D341Med (cell line): ENCODE measurements at regions not wholly inside any gene's neighbourhood (a gene's known extent, or its start where the extent isn't known, plus 50 kb on each side); places are given as distances from the start of the nearest gene placed in this dataset.
A peak's percentile ranks its signal among the peaks of the same experiment; 100 is the strongest.
"Not testable (repeated sequence)": the region's sequence is repeated elsewhere in the genome, so short reads cannot be mapped to it uniquely, and the experiment has no call there.

Experiments used
- DNase-seq: peaks from one replicate; pipeline ENCODE4 v3.0.0; 2012; ENCODE audit warnings: low spot score

DNA sequence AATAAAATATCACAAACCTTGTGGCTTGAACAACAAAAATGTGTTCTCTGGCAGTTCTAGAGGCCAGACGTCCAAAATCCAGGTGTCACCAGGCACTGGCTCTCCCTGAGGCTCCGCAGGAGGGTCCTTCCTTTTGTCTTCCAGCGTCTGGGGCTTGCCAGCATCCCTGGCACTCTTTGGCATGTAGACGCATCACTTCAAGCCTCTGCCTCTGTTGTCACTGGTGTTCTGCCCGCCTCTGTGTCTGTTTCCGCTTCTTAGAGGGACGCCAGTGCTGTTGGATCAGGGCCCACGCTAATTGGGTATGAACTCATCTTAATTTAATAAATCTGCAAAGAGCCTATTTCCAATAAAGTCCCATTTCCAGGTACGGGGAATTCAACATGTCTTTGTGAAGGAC, 273.7 kb upstream of the C1orf174 start:
- peak; percentile 4 for DNase-seq

DNA sequence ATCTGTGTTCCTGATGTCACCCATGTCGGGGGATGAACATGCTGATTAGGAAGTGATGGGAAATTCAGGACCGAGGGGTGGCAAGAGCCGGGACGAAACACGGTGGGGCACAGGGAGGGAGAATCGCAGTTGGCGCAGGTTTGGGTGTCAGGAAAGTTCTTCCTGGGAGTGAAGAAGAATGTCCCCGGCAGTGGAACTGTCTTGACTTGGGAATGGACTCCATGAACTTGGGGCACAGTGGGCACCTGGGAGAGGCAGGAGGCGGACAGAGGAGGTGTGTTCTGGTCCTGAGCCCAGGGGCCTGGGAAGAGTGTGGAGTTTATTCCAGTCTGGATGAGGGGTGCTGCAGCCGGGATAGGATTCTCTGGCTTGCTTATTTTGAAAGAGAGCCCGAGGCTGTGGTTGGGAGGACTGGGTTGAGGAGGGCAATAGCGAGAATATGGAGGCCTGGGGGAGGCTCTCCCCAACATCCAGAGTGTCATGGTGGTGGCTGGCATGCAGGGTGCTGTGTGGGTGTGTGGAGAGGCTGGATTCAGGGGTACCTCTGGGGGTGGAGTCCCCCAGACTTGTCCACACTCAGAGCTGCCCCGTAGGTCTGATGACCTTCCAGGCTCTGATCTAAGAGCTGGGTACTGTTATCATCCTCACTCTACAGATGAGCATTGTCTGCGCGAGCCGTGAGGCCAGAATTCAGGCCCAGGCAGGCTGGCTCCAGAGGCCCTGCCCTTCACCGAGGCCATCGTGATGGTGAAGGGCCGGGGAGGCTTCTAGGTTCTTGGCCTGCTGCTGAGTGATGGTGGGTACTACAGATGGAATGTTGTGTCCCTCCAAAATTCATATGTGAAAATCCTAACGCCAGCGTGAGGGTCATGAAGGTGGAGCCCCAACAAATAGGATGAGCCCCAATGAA, 274.5 kb upstream of the C1orf174 start:
- DNase-seq: peak; percentile 8

DNA sequence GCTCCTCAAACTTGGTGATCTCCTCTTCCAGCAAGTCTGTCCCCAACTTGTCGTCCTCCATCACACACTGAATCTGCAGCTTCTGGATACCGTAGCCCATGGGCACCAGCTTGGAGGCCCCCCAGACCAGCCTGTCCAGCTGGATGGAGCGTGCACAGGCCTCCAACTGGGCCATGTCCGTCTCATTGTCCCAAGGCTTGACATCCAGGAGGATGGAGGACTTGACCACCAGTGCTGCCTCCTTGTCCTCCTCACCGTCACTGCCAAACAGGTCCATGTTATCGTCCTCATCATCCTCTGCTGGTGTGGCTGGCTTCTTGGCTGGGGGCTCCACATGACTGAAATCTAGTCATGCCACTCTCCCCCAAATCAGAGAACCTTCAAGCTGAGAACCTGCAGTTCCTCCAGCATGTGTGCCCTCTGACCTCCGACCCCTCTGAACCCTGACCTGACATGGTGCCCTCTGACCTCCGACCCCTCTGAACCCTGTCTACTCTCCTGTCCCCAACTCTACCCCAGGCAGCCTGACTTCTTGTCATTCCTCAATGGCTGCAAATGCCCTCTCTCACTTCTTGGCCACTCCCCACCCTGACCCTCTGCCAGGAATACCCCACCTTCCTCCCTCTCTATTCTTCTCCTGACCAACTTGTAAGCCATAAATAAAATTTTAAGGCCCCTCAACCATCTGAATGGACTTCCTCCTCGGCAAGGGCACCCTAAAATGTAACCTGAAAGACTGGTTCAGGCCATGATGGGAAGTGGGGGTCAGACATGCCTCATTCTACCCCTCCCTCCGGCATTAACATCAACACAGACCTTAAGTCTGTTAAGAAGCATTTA, 275.7 kb upstream of the C1orf174 start:
- no peak for DNase-seq

DNA sequence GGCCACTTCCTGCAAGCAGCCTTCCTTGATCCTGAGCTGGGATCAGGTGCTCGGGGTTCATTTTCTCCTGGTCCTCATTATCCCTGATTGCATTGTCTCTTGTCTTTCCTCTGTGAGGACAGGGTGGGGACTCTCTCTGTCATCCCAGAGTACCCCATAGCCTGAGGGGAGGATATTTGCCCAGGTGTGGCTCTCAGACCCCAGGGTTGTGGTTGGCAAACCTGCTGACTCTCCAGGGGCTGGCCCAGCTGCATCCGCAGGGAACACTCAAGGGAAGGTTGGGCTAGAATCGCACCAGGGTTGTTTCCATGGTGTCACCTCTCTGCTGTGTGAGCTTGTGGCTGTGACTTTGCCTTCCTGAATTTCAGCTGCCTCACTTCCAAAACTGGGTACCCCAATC, 276.8 kb upstream of the C1orf174 start:
- no peak for DNase-seq

DNA sequence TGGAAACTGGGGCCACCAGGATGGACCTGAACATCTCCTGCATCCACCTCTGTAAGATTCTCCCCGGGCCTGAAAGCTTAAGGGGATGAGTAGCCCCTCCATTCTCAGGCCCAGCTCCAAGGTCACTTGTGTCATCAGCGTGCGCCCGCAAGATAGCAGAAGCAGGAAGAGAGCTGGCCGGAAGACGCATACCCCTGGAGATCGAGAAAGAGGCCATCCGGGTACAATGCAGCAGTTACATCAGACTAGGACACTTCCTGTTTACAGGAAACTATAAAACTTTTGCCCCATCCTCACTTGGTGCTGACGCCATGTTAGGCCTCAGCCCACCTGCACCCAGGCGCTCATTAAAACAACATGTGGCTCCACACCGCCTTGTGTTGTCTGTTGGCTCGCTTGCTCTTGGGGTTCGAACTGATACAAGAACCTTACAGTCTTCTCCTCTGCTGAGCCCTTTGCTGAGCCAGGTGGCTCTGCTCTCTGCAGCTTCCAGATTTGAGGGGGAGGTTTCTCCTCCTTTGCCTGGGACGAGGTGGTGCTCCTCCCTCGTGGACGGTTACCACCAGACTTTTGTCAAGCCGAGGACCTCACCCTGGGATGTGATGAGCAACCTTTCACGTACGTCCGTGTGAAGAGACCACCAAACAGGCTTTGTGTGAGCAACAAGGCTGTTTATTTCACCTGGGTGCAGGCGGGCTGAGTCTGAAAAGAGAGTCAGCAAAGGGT, 277.5 kb upstream of the C1orf174 start:
- no peak for DNase-seq

DNA sequence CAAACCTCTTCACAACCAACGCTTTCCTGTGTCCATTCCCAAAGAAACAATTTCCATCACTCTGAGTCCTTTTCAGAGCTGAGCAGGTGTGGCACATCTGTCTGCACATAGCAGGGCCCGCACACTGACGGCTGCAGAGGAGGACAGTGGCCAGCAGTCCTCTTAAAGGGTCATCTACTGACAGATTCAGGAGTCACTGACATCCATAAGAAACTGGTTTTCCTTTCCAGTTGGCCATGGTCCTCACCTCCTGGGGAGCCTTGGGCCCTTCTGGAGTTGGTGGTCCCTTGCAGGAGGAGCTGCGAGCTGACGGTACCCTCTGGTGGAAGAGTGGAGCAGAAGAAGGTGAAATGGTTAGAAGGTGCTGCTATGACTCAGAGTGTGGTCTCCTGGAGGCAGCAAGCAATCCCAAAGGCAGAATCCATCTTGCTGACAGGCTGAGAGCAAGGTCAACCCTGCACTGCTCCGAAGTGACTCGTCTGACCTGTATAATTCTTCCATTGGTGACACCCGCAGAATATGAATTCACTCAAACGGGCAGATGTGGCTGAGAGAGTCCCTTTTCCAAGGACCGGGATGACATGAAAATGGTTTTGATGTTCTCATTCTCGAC, 278.5 kb upstream of the C1orf174 start:
- DNase-seq: no peak

DNA sequence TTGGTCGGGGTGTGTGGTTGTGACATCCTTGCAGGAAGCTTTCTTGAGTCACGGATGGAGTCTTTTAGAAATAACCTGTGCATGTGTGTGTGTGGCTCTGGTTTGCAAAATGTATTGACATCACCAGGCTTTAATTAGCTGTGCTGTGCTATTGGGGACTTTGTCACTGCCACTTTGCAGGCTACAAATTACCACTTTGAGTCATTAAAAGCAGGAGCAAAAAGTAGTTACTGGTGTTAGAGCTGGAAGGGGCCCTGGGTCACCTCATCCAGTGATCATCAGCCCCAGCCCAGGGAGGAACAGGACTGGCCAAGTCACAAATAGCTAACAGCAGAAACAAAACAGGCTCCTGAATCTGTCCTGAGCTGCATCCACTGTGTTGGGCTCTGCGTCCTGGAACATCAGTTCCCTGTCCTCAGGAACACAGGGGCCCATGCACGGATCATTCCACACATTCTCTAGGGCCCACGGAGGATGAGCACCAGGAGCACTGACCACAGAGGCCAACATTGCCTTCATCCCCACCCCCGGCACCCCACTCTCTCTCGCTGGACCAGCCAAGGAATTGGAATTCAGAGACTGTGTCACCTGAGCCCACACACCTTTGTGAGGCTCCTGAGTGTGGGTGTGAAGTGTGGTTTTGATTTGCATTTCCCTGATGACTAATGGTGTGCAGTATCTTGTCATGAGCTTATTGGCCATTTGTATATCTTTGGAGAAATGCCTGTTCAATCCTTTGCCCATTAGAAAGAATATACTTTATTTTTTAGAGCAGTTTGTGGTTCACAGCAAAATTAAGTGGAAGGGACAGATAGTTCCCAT, 280.1 kb upstream of the C1orf174 start:
- no peak for DNase-seq

DNA sequence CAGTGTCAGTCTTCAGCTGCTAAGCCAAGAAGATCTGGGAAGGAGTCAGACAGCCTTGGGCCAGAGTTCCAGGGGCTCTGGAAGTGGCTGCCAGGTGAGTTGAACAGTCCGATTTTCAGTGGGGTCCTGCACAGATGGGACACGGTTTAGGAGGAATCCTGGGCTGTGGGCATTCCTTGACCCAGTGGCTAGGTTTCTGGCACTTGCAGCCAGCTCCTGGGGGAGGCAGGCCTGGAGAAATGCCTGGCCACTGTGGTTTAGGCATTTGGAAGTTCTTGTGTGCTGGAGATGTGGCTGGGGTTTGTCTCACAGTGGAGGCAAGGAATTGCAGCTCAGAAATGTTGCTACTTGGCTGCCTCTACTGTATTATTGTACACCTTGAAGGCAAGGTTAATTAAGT, 286.4 kb upstream of the C1orf174 start:
- not testable (repeated sequence) for DNase-seq

DNA sequence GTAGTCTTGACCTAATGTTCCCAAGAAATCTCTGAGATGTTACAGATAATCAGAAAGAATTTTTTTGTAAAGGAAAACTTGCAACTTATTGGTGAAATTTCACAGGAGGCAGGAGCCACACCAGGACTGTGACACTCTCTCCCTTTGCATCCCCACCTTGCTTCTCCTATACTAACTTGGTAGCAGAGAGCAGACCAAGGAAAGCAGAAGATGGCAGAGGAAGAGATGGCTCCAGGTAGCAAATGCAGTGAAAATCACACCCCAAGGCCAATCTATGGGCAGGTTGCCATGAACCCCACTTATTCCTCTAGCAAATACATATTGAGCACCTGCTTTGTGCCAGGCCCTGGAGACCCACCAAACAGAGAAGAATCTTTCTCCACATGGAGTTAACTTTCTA, 303.4 kb upstream of the C1orf174 start:
- DNase-seq: no peak

DNA sequence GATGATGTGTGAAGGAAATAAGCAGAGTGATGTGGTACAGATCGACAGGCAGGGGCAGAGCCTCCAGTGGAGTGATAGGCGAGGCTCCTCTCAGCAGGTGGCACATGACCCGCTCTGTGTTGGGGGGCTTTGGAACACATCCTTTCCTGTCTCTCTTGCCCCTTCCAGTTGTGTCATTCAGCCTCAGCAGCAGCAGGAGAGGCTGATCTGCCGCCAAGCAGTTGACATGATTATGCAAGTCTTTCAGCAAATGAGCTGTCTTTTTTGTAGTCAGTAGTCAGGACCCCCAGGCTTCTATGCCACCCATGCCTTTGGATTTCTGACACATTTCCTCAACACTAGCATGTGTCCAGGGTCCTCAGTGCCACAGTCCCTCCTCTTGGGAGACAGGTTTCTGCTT, 307.1 kb upstream of the C1orf174 start:
- DNase-seq: no peak

DNA sequence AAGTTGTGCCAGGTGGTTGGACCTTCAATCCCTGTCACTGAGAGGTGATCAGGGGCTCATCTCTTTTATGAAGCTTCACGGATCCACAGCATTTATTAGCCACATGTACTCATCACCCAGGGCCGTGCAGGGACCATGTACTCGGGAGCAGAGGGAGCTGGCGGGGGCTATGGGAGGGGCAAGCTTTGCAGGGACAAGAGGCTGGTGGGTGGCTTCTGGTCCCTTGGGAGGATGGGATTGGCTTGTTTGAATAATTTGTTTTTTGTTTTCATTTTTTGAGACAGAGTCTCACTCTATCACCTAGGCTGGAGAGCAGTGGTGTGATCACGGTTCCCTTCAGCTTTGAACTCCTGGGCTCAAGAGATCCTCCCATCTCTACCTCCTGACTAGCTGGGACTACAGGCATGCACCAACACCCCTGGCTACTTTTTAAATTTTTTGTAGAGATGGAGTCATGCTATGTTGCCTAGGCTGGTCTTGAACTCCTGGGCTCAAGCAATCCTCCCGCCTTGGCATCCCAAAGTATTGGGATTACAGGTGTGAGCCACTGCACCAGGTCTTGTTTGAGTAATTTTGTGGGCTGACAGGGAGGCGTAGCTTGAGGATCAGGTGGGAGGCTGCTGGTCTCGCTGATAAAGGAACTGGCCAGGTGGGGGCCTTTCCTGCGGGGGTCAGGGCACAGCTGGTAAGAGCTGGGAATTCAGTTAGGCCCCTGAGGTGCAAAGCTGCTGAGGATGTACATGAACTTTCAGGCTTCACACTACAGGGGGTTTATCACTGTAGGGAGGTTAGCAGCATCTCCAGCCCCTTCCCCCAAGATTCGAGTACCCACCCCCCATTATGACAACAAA, 308.0 kb upstream of the C1orf174 start:
- no peak for DNase-seq

DNA sequence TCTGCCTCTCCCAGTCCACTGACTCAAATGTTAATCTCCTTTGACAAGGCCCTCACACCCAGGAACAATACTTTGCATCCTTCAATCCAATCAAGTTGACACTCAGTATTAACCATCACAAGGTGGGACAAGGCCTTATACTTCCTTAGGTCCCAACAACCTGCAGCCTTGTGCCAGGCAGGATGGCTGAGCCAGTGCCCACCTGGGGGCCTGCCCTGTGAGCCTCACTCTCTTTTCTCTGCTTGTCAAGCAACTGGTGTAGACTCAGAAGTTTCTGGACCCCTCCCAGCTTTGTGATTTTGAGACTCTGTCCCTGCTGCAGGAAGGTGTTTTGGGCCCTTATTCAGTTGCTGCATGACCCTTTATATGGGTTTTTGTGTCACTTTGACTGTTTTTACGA, 310.0 kb upstream of the C1orf174 start:
- DNase-seq: no peak

DNA sequence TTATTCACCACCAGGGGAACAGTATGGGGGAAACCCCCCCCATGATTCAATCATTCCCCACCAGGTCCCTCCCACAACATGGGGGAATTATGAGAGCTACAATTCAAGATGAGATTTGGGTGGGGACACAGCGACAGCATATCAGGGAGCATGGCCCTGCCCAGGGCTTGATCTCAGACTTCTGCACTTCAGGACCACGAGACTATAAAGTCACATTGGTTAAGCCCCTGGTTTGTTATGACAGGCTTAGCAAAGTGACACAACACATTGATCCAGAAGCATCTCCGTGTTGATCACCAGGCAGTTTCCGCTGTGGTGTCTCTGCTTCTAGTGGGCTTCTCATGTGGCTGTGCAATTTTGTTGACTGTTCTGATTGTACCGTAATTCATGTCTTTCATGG, 312.7 kb upstream of the C1orf174 start:
- no peak for DNase-seq

DNA sequence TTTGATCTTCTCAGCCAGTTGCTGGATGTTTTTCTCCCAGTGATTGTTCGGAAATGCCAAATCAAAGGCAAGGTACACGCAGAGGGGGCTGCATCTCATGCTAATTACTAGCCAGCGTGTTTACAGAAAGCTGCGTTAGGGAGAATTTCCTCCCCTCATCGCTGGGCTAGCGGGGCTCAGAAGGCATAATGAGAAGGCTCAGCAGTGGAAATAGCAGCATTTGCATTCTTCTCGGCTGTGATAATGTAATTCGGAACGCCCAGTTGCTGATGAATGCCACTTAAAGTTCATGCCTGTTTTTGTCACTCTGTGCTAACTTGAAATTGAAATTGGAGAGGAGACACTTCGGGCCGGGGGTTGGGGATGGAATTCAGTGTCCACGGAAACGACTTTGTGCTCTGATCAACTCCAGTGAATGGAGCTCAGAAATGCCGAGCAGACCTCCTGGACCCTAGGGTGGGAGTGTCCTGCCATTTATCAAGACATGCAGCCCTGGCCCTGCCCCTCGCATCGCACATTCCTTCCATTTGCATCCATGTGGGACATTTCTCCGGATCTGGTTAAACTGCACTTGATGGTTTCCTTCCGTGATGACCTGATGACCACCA, 313.4 kb upstream of the C1orf174 start:
- no peak for DNase-seq

DNA sequence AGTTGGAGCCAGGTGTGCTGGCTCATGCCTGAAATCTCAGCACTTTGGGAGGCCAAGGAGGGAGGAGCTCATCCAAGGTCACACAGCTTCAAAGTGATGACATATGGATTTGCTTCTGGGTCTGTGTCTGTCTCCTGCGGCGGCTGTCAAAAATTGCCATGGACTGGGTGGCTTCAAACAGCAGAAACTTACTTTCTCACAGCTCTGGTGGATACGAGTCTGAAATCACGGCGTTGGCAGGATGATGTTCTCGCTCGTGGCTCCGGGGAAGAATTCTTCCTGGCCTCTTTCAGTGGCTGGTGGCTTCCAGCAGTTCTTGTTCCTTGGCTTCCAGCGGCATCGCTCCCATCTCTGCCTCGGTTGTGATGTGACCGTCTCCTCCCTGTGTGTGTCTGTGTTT, 314.8 kb upstream of the C1orf174 start:
- DNase-seq: no peak

DNA sequence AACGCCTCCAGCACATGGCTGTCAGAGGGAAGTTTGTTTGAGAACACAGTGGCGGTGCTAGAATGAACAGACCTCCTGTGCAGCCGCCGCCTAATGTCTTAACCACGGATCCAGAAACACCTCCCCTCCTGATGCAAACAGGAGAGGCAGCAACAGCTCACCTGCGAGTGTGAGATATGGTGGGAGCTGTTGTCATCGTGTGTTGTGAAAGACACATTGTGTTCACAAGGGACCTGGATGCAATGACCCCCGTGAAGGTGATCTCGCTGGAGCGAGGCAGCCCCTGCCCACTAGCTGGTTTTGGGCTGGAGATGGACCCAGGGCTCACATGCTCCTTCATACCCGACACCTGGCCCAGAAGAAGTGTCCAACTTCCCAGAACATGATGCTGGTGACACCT, 315.3 kb upstream of the C1orf174 start:
- DNase-seq: no peak

DNA sequence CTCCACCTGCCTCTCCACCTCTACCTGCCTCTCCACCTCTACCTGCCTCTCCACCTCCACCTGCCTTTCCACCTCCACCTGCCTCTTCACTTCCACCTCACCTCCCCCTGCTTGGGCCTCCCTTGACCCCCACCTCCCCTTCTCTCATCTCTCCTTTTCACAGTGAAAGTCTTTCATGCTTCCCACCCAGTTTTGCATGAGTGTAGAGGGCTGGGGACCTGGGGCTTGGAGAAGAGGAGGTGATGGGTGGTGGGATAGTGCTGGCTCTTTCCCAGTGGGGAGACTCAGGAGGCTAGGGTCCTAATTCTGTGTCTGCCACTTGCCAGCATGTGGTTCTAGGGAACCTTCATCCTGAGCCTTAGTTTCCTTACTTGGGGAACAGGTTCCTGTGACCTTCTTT, 316.2 kb upstream of the C1orf174 start:
- no peak for DNase-seq

DNA sequence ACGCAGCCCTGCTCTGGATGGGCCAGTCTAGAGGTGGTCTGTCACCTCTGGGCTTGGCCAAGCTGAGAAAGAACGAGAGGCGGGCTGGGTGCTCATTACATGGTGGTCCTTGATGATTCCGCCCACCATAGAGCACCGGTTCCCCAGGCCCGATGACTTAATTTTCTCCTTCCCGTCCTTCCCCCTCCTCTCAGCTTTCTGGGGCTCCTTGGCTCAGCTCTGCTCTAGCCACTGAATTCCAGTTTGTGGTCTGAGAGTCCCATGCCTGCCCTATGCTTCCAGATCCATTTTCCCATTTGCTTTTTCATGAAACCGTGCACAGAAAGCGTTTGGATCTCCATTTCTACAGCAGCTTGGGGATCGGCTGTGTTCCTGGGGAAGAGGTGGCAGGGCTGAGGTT, 318.5 kb upstream of the C1orf174 start:
- no peak for DNase-seq

DNA sequence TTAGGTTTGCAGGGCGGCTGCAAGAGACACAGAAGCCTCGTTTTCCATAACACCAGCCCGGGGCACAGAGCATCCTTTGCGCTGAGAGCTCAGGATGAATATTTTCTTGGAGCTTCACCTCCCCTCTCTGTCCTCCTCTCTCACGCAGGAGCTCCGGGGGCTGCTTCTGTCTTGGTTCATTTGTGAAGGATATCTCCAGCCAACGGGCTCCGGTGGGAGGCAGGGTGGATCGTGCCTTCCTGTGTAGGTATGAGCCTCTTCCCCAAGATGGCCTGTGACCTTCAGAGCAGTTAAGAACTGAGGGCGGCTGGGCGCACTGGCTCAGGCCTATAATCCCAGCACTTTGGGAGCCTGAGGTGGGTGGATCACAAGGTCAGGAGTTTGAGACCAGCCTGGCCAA, 319.0 kb upstream of the C1orf174 start:
- DNase-seq: no peak

DNA sequence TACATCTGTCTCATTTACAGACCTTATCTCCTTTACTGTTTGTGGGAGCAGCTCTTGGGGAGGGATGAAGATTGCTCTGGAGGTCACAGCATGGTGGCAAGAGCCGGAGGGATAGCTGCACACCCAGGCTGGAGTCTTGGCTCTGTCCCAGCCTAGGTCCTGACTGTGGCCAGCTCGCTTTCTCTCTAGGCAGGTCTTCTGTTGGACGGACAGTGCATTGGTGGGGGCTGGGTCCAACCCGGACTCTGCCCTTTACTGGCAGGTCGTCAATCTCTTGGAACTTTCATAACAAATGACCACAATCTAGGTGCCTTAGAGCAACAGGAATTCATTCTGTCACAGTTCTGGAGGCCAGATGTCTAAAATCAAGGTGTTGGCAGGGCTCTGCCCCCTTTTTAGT, 319.8 kb upstream of the C1orf174 start:
- no peak for DNase-seq
